ENCODE measurements at regions not wholly inside any gene's neighbourhood (a gene's known extent, or its start where the extent isn't known, plus 50 kb on each side); places are given as distances from the start of the nearest gene placed in this dataset.

- TF ChIP-seq CTCF (IDR thresholded peaks at IDR 0.05), result no peak
- TF ChIP-seq POLR2AphosphoS5 (IDR thresholded peaks at IDR 0.05), result no peak
- TF ChIP-seq POLR2A (IDR thresholded peaks at IDR 0.05), result no peak
These were observed 293.4 kb upstream of the PUM3 start for GRCh38 chr9:3137347-3137695.

Data from sigmoid colon (tissue), 4 donors.